NCI-H146 treated with DMSO at 0.1 percent for 48 hours (cell line): ENCODE measurements at regions not wholly inside any gene's neighbourhood (a gene's known extent, or its start where the extent isn't known, plus 50 kb on each side); places are given as distances from the start of the nearest gene placed in this dataset.
"Not testable (repeated sequence)": the region's sequence is repeated elsewhere in the genome, so short reads cannot be mapped to it uniquely, and the experiment has no call there.

Experiments used
- DNase-seq: peaks from one replicate; lab custom pipeline; 2025; ENCODE audit not compliant: unreplicated experiment; lab: John Stamatoyannopoulos, UW

DNA sequence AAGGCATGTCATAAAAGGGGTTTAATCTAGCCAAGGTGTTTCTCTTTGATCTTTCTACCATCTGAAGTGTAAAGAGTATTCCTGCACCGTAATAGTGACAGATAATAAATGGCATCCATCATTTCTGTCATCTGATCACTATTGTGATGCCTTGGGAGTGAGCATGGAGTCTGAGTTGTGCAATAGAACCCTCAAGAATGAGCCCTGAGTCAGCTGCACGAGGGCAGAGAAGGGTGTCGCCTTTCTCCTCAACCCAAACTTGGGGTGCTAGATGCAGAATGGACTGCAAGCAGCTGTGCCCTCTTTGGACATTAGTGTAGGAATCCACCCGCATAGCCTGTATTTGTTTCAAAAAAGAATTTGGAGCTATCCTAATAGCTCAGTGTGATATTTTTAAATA is 115.2 kb downstream of the ZNF37A start:
- no peak for DNase-seq

DNA sequence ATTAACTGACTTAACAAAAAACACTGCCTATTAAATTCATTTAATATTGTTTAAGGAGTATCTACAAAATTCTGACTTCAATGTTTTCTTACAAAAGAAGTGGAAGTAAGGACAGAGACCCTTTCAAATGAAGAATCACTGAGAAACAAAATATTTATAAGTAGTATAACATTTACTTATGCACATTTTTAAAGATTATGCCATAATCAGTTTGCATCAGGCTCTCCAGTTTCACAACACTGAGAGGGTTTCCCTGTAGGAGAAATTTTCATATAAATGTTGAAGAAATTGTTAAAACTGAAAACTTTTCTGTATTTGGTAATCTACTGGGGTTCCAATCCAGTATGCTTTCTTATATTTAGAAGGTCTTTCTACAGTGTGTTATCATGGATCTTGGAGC is 115.6 kb downstream of the ZNF37A start:
- not testable (repeated sequence) for DNase-seq

DNA sequence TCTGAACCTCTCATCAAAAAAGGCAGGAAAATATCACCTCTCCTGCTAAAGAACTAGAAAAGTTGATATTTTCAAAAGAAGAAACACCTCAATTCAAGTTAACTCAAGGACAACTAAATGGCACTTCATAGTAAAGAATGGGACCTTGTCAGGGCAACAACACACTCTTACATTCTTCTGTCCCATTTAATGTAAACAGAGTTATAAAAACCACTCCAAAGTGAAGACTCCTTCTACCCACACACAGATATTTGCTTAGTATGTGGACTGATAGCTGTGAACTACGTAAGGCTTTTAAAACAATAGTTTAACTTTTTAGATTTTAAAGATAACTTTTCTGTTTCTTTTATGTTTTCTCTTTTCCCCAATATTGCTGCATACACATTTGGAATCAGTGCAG is 118.3 kb downstream of the ZNF37A start:
- no peak for DNase-seq

DNA sequence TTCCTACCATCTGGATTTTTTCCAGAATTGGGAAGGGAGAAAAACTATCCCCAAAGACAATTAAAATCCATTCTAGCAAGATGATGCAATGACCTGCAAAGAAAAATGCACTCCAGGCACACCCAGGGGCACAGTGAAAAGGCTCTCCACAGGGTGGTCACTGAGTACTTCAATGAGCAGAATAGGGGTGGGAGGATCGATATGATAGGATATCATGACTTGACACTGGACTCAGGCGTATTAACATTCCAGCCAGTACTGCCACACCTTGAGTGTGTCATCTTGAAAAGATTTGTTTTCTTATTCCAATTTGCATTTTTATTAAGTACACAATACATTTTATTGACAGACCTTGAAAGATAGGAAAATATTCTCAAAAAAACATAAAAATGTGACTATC is 132.2 kb downstream of the ZNF37A start:
- no peak for DNase-seq

DNA sequence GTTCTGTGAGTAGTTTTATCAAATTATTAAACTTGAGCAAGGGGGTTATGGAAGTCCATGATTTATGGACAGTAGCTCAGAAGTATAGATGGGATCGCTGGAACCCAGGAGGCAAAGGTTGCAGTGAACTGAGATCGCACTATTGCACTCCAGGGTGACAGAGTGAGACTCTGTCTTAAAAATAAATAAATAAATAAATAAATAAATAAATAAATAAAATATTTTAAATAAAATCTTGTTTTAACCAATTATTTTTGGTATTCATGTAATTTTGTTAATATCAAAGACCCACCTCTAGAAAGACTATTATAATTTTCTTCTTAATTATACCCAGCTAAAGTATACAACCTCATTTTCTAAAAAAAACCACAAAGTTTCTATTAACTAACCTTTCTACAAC is 134.3 kb downstream of the ZNF37A start:
- no peak for DNase-seq

DNA sequence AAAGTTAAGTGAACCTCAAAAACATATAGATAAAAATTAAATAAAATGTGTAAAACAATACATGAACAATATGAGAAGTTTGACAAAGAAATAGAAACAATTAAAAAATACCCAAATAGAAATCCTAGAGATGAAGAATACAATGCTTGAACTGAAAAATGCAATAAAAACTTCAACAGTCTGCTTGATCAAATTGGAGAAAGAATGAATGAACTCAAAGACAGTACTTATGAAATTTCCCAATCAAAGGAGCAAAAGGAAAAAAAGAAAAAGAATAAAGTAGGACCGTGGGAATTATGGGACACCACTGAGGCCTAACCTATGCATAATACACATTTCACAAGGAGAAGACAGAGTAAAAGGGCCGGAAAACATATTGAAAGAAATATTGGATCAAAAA is 144.3 kb downstream of the ZNF37A start:
- not testable (repeated sequence) for DNase-seq

DNA sequence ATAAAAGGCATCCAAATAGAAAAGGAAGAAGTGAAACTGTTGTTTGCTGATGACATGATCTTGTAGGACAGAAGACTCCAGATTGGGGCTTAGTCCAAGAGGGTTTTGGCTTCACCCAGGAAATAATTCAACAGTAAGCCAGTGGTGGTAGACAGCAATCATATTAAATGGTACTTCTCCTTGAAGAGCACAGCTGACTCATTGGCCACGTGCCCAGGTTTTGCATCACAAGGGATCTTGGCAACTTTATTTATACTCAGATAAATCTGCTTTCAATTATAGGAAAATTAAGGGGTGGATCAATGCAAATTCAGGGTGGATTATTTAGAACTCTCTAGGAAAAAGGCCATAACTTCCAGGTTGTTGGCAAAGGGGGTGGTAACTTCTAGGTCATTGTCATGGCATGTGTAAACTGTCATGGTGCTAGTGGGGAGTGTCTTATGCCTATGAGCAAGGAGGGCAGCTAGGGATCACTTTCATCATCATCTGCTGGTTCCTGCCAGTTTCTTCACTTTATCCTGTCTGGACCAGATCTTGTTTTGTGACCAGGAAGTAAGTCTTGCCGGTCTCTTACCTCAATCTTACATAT is 148.0 kb downstream of the ZNF37A start:
- DNase-seq: not testable (repeated sequence)

DNA sequence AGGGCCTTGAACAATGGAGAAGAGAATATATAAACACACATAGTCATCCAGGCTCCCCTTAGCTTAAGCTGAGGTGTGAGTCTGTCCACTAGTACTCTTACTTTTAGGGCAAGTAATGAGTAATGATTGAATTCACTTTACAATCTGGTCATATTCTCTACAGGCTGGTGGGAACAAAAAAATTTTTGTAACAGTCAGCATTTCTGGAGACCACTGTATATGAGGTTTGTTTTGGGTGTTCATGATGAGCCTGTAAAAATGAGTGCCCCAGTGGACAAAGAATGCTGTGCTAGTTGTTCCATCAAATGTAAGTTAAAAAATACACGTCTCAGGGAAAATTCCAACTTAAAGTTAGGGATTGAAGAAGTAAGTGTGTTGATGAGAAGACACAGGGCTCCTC is 154.0 kb downstream of the ZNF37A start:
- not testable (repeated sequence) for DNase-seq

DNA sequence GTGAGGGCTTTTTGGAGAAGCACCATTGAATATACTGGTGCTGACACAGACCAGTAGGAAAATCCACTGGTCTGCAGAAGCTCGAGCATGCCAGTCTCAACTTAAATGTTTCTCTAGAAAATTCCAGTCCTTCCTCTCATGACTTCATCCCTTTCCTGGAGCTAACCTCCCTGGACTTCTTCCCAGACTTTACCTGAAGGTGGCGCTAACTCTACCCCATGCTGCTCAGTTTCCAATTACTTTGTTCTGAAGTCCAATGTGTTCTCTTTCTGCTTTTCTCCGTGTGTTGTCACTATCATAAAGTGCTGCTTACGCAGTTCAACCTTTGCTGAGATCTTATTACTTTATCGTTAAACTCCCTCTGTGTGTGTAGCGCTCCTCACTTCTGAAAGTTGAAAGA is 158.4 kb downstream of the ZNF37A start:
- DNase-seq: not testable (repeated sequence)

DNA sequence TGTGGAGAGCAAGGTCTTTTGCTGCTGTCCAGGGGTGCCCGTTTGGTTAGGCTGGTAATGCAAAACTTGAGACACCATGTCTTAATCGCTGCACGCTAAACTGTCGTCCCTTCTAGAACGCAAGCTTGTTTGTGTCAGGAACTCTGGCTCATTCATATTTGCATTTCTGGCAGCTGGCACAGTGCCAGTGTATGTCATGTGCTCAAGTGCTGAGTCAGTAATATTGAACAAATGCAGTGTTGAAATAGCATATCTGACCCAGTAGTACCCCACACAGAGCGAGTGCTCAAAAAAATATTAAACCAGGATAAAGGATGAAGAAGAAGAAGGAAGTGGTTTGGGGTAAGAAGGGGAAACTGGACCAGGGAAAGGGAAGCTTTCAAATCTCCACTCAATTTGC is 173.4 kb downstream of the ZNF37A start:
- DNase-seq: not testable (repeated sequence)

DNA sequence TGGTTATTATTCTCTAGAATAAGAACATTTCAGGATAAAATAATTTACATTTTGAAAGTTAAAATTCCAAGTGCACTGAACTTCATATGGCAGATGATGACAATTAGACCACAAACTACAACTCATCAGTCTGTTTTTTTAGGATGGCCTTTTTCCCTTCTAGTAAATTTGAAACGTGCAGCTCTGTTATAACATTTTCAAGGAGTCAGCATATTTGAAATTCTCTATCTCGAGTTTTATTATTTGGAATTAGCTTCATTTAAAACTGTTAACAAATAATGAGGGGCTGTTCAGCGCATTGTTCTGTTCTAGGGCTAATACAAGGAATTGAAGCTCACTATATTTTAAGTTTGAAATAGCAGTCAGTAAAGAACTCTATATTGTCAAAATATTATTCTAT is 176.9 kb downstream of the ZNF37A start:
- not testable (repeated sequence) for DNase-seq

DNA sequence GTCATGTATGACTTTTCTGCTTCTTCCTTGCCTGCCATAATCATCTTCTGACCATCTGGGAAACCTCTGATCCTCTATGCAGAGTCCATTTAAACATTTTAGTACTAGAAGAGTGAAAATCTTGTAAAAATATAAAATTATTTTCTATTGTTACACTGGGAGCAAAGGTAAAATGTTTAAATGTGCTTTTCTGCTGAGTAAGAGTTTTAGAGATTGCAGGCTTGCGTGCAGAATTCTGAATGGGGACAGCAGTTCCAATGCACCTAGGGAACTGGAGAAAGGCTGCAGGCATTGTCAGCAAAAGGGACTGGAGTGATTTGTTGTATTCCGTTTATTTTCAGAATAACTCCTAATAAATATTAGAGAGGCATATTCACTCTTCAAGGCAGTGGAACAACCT is 180.7 kb downstream of the ZNF37A start:
- not testable (repeated sequence) for DNase-seq

DNA sequence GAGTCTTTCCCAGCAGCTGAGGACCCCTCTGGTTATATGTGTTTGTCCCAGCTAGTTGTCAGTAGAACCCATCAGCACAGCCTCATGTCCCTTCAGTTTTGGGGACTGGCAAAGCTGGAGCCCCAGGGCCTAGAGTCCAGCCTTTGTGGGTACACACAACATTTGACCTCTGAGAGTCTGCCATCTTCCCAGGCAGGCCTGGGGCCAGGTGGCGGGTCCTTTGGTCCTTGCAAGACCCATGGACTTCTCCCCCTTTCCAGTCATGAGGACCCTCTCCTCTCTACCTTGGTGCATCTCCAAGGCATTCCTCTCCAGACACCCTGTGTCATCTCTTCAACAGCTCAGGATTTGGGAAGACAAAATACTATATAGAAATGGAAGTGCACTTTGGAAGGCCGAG is 198.4 kb downstream of the ZNF37A start:
- DNase-seq: not testable (repeated sequence)

DNA sequence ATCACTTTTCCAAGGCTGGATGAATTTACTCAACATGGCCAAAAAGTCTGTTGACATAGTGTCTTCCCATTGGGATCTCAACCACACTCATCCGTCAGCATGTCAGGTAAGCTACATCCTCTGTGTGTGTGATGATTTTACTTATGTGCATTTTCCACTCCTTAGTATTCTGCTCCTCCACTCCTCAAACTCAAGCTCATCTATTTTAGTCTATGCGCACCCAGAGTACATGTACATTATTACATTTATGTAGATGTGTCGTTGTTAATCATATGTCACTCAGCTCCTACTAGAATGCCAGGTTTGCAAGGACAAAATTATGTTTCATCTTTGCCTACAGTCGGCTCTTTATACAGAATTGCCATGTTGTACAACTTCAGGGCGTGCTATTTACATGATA is 216.0 kb downstream of the ZNF37A start:
- not testable (repeated sequence) for DNase-seq

DNA sequence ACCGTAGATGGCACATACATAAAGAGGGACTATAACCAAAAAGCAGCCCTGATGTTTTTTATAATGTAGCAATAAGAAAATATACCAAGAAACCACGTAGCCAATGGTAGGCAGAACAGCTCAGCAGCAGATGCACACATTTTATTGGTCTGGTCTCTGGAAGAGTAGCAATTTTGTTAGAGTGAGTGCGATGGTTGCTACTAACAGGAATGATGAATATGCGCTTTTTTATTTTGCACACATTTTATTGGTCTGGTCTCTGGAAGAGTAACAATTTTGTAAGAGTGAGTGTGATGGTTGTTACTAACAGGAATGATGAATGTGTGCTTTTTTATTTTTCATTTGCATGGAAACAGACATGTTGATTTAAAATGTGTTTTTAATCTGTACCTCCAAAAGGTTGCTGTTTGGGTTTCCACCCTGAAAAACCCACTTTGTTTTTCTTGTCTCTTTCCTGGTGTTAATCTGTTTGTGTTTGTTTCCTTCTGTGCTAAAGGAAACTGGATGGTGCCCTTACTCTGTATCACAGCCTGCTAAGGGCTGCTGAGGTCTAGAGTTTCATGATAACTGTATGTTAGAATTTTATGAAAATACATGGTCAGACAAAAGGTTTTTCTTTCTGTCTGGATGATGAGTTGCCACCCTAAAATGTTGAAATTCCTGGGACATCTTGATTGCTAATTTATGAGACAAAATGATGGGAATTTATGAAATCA is 221.1 kb downstream of the ZNF37A start:
- DNase-seq: not testable (repeated sequence)

DNA sequence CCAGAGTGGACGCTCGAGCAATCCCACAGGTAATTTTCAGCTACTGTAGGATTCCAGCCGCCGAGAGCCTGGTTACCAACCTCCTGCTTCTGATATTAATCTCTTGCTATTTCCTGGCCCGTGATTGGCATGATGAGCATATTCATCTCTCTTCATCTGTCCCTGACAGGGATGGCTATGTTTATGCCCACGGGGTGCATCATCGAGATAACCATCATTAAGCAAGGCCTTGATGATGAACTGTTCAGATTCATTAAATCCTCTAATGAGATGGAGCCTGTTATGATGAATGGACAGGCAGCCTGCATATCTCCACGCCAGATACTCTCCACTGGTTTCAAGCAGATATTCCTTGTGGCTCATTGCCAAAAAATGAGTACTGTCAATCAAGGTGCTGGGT is 227.3 kb downstream of the ZNF37A start:
- DNase-seq: not testable (repeated sequence)

DNA sequence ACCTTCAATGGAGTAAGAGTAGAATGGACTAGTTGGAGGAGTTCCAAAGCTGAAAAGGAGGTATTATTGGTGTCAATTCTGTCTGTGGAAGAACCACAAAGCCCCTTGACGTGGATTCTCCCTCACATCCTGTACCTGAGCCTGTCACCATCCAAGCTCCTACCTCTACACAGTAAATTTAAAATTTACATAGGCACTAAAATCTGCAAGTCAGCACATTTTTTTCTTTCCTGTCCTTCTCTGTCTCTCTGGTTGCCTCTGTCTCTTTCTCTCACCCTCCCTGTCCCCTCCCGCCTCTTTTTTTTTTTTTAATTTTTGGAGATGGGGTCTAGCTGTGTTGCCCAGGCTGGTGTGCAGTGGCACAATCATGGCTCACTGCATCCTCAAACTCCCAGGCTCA is 236.2 kb downstream of the ZNF37A start:
- DNase-seq: not testable (repeated sequence)

DNA sequence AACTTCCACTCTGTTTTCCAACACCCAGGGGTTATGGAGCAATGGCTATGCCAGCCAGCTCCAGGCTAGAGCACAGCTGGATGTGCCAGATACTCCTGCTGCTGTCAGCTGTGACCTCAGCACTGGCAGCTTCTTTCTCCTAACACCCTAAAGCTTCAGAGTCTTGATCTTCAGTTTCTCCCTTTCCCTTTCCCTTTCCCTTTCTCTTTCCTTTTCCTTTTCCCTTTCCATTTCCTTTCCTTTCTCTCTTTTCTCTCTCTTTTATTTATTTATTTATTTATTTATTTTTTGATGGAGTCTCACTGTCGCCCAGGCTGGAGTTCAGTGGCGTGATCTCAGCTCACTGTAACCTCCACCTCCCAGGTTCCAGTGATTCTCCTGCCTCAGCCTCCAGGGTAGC is 237.0 kb downstream of the ZNF37A start:
- not testable (repeated sequence) for DNase-seq

DNA sequence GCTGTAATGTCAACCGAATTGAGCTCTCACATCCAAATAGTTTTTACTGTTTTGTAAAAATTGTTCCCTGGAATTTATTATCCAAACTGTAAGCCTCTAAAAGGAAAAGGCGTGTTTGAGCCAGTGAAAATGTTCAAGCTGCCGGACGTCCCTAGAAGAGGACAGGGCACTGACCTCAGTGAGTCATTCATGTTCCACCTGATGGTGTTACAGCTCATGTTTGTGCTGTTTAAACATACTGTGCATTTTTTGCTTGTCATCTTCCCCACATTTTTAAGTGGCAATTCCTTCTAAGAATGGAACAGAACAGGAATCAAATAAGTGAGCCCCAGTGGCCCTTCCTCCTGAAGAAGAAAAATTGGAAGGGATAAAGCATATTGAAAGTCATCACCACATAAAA is 239.6 kb downstream of the ZNF37A start:
- DNase-seq: not testable (repeated sequence)

DNA sequence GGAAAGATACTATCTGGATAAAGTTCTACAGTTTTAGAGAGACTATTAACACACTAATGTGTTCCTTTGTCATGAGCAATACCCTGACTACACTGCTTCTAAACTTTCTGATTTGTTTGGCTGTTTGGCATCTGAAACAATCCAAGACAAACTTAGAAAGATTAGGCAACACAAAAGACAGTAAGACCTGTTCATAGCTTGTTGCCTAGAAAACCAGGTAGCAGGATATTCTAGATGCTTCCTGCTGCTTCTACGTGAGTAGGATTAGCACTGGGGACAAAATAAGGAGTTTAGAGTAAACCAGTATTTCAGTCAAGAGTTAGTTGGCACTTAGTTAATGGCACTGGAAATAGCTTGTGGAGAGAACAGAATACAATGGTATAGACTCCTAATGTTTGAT is 256.5 kb downstream of the ZNF37A start:
- DNase-seq: not testable (repeated sequence)

DNA sequence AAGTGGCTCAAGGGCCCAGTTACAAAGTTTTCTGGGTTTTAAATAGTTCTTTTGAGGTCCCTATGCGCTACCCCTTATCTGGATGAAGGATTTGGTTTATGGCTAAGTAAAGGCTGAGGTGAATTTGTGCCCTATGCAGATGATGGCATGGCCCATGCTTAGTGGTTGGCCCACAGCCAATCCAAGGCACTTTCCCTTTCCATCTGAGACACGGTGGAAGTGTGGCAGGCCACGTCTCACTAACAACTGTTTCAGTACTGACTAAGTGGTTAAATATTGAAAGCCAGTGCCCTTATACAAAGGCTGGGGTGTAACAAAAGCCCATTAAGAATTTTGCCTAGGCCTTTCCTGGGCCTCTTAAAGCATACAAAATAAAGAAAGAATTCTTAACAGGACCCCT is 260.3 kb downstream of the ZNF37A start:
- DNase-seq: not testable (repeated sequence)

DNA sequence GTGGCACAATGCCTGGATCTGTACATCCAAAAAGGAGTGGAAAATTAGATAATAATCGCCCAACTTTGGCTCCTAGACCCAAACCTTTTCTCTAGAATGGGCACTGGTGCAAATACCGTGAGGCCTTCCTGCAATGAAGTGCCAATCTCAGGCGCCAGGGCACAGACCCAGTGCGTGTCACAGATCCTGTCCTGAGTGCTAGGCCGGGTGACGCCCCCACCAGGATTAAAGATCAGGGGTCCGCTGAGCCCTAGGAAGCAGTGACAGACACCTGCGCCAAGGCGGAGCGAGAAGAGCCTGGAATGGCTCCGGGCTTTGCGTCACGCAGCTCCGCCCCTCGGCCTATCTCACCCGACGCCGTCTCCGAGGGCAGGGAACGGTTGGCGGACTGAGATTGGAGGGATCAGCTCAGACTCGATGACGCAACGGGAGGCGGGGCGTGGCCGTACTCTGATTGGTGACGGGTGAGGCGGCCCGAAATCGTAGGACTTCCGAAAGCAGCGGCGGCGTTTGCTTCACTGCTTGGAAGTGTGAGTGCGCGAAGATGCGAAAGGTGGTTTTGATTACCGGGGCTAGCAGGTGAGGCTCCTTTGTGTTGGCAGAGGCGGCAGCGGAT is 261.9 kb downstream of the ZNF37A start:
- DNase-seq: peak; percentile 39
